ENCODE measurements at regions not wholly inside any gene's neighbourhood (a gene's known extent, or its start where the extent isn't known, plus 50 kb on each side); places are given as distances from the start of the nearest gene placed in this dataset.

- H3K4me1 ChIP-seq (ENCODE audit: control insufficient read depth in 1 of 2, insufficient read depth in 1 of 2, low read depth in 1 of 2, low read length in 1 of 2), result no peaks in the 10 kb centered on the region
- no peaks in the 10 kb centered on the region for H3K9me3 ChIP-seq
- H3K27ac ChIP-seq, result no peak overlapping the region
- no peaks in the 10 kb centered on the region for H3K27me3 ChIP-seq
- TF ChIP-seq CTCF (IDR thresholded peaks at IDR 0.05), result no peak
- no peaks in the 10 kb centered on the region for H3K36me3 ChIP-seq
- H3K4me3 ChIP-seq (ENCODE audit: low read depth in 1 of 2, low read length in 1 of 2), result no peak overlapping the region
Observed at GRCh38 chr1:4079815-4080214, 179.7 kb upstream of the C1orf174 start.

GRCh38 chr1:4081806-4082711 lies 182.0 kb upstream of the C1orf174 start:
- Histone ChIP-seq H3K27me3 (no peaks in the 10 kb centered on the region), H3K4me1 (ENCODE audit: control insufficient read depth in 1 of 2, insufficient read depth in 1 of 2, low read depth in 1 of 2, low read length in 1 of 2) (no peaks in the 10 kb centered on the region), H3K9me3 (no peaks in the 10 kb centered on the region), H3K36me3 (no peaks in the 10 kb centered on the region), H3K27ac (no peak overlapping the region), H3K4me3 (ENCODE audit: low read depth in 1 of 2, low read length in 1 of 2) (no peak overlapping the region)
- no peak for TF ChIP-seq CTCF (IDR thresholded peaks at IDR 0.05)

- no peak overlapping the region for H3K27ac ChIP-seq
- H3K4me3 ChIP-seq (ENCODE audit: low read depth in 1 of 2, low read length in 1 of 2), result no peak overlapping the region
- no peaks in the 10 kb centered on the region for H3K4me1 ChIP-seq (ENCODE audit: control insufficient read depth in 1 of 2, insufficient read depth in 1 of 2, low read depth in 1 of 2, low read length in 1 of 2)
- no peaks in the 10 kb centered on the region for H3K9me3 ChIP-seq
- no peak for TF ChIP-seq CTCF (IDR thresholded peaks at IDR 0.05)
- H3K36me3 ChIP-seq, result no peaks in the 10 kb centered on the region
- H3K27me3 ChIP-seq, result no peaks in the 10 kb centered on the region
Observed at GRCh38 chr1:4083231-4084047, 183.4 kb upstream of the C1orf174 start.

GRCh38 chr1:4084048-4084431 lies 184.0 kb upstream of the C1orf174 start:
- no peaks in the 10 kb centered on the region for H3K36me3 ChIP-seq
- H3K27me3 ChIP-seq, result no peaks in the 10 kb centered on the region
- no peak overlapping the region for H3K27ac ChIP-seq
- no peaks in the 10 kb centered on the region for H3K4me1 ChIP-seq (ENCODE audit: control insufficient read depth in 1 of 2, insufficient read depth in 1 of 2, low read depth in 1 of 2, low read length in 1 of 2)
- no peak overlapping the region for H3K4me3 ChIP-seq (ENCODE audit: low read depth in 1 of 2, low read length in 1 of 2)
- H3K9me3 ChIP-seq, result no peaks in the 10 kb centered on the region
- no peak for TF ChIP-seq CTCF (IDR thresholded peaks at IDR 0.05)

GRCh38 chr1:4084446-4084845 lies 184.4 kb upstream of the C1orf174 start:
- H3K4me3 ChIP-seq (ENCODE audit: low read depth in 1 of 2, low read length in 1 of 2), result no peak overlapping the region
- no peak for TF ChIP-seq CTCF (IDR thresholded peaks at IDR 0.05)
- H3K4me1 ChIP-seq (ENCODE audit: control insufficient read depth in 1 of 2, insufficient read depth in 1 of 2, low read depth in 1 of 2, low read length in 1 of 2), result no peaks in the 10 kb centered on the region
- H3K36me3 ChIP-seq, result no peaks in the 10 kb centered on the region
- H3K27ac ChIP-seq, result no peak overlapping the region
- H3K9me3 ChIP-seq, result no peaks in the 10 kb centered on the region
- no peaks in the 10 kb centered on the region for H3K27me3 ChIP-seq

Measured in neutrophil (primary cell).